Fibroblast of lung (primary cell): ENCODE measurements at regions not wholly inside any gene's neighbourhood (a gene's known extent, or its start where the extent isn't known, plus 50 kb on each side); places are given as distances from the start of the nearest gene placed in this dataset.

ENCODE experiments used
- DNase-seq, 2 donors: peaks; one replicate each; pipeline versions ENCODE4 v3.0.0 to v3.0.0-alpha.2; 2010; ENCODE audit warnings: low read depth in 2 of 2
- H2AFZ ChIP-seq: 2 replicates; pipeline ENCODE4 v1.5.1; 2012; ENCODE audit warnings: low read length, control low read depth, inconsistent platforms
- H3K27ac ChIP-seq: 2 replicates; pipeline ENCODE4 v1.5.1; 2011; ENCODE audit warnings: low read length, control low read depth; ENCODE audit not compliant: insufficient read depth
- H3K27me3 ChIP-seq: 2 replicates; pipeline ENCODE4 v1.5.1; 2011; ENCODE audit warnings: mild to moderate bottlenecking, low read length; ENCODE audit not compliant: control insufficient read depth, insufficient read depth
- H3K36me3 ChIP-seq: 2 replicates; pipeline ENCODE4 v1.5.1; 2011; ENCODE audit warnings: low read length; ENCODE audit not compliant: control insufficient read depth, insufficient read depth
- H3K4me1 ChIP-seq: 2 replicates; pipeline ENCODE4 v1.5.1; 2011; ENCODE audit warnings: low read length; ENCODE audit not compliant: control insufficient read depth, insufficient read depth; ENCODE audit errors: extremely low read depth
- H3K4me2 ChIP-seq: 2 replicates; pipeline ENCODE4 v1.5.1; 2011; ENCODE audit warnings: low read length, control low read depth; ENCODE audit not compliant: insufficient read depth; ENCODE audit errors: extremely low read depth
- H3K4me3 ChIP-seq, 4 experiments: fragments of 200-600 bp in 1 of 4; sonication (generic) in 1 of 4; replicated peaks in 1 of 4; 2 replicates each; pipeline ENCODE4 v1.5.1; 2011 to 2016; ENCODE audit warnings: low read length in 4 of 4, low read depth in 3 of 4, mild to moderate bottlenecking in 3 of 4, control low read depth in 2 of 4, inconsistent platforms in 1 of 4, mixed read lengths in 1 of 4; ENCODE audit not compliant: insufficient read depth in 1 of 4; ENCODE audit errors: control extremely low read depth in 1 of 4
- H3K79me2 ChIP-seq: 2 replicates; pipeline ENCODE4 v1.5.1; 2012; ENCODE audit warnings: mild to moderate bottlenecking, low read length, inconsistent platforms; ENCODE audit not compliant: control insufficient read depth, insufficient read depth
- H3K9ac ChIP-seq: 2 replicates; pipeline ENCODE4 v1.5.1; 2011; ENCODE audit warnings: mild to moderate bottlenecking, low read length, control low read depth; ENCODE audit not compliant: insufficient read depth
- H3K9me3 ChIP-seq: 2 replicates; pipeline ENCODE4 v1.5.1; 2012; ENCODE audit warnings: low read depth, low read length; ENCODE audit not compliant: control insufficient read depth, insufficient read depth
- H4K20me1 ChIP-seq: 2 replicates; pipeline ENCODE4 v1.5.1; 2011; ENCODE audit warnings: low read length; ENCODE audit not compliant: control insufficient read depth, insufficient read depth; ENCODE audit errors: extremely low read depth
- CTCF ChIP-seq, 2 donors: IDR thresholded peaks in 1 of 2; conservative IDR thresholded peaks in 1 of 2; 1 replicate in 1 of 2; 2 replicates in 1 of 2; pipeline ENCODE4 v1.5.1; 2011 to 2012; ENCODE audit warnings: low read length in 2 of 2, control low read depth in 1 of 2, inconsistent platforms in 1 of 2, low read depth in 1 of 2, mild to moderate bottlenecking in 1 of 2
- EZH2 ChIP-seq: IDR thresholded peaks from 2 replicates; pipeline ENCODE4 v1.5.1; 2012; ENCODE audit warnings: low read length, control low read depth, mild to moderate bottlenecking; ENCODE audit errors: missing control alignments

- H3K9ac ChIP-seq = no peak overlapping the region
- H2AFZ ChIP-seq = no peak overlapping the region
- no peaks in the 10 kb centered on the region for H3K27me3 ChIP-seq
- DNase-seq = no peak
- H3K4me1 ChIP-seq = no peaks in the 10 kb centered on the region
- H3K4me3 ChIP-seq = no peak overlapping the region
- no peak overlapping the region for H3K27ac ChIP-seq
- H3K9me3 ChIP-seq = no peaks in the 10 kb centered on the region
- H4K20me1 ChIP-seq = no peaks in the 10 kb centered on the region
- H3K4me2 ChIP-seq = no peak overlapping the region
- H3K79me2 ChIP-seq = no peaks in the 10 kb centered on the region
- no peaks in the 10 kb centered on the region for H3K36me3 ChIP-seq
- TF ChIP-seq CTCF (conservative IDR thresholded peaks at IDR 0.05 in 1 of 2, IDR thresholded peaks at IDR 0.05 in 1 of 2; ENCODE audit: low read depth in 1 of 2, low read length in 2 of 2) (no peak), EZH2 (no peak)
Measured at GRCh38 chr2:67082813-67083212, 314.3 kb upstream of the ETAA1 start.

GRCh38 chr2:67083951-67084350, 313.2 kb upstream of the ETAA1 start:
- Histone ChIP-seq H3K4me3 (no peak overlapping the region), H3K4me1 (no peaks in the 10 kb centered on the region), H3K79me2 (no peaks in the 10 kb centered on the region), H3K36me3 (no peaks in the 10 kb centered on the region), H2AFZ (no peak overlapping the region), H4K20me1 (no peaks in the 10 kb centered on the region), H3K9ac (no peak overlapping the region), H3K4me2 (no peak overlapping the region), H3K27me3 (no peaks in the 10 kb centered on the region), H3K27ac (no peak overlapping the region), H3K9me3 (no peaks in the 10 kb centered on the region)
- DNase-seq = peak in 1 of 2 donors; percentile 66
- TF ChIP-seq EZH2 (no peak), CTCF (conservative IDR thresholded peaks at IDR 0.05 in 1 of 2, IDR thresholded peaks at IDR 0.05 in 1 of 2; ENCODE audit: low read depth in 1 of 2, low read length in 2 of 2) (no peak)

- H3K9me3 ChIP-seq = no peaks in the 10 kb centered on the region
- H3K36me3 ChIP-seq = no peaks in the 10 kb centered on the region
- no peak overlapping the region for H3K27ac ChIP-seq
- H2AFZ ChIP-seq = no peak overlapping the region
- no peak overlapping the region for H3K4me3 ChIP-seq
- no peaks in the 10 kb centered on the region for H4K20me1 ChIP-seq
- no peak overlapping the region for H3K4me2 ChIP-seq
- H3K4me1 ChIP-seq = no peaks in the 10 kb centered on the region
- no peaks in the 10 kb centered on the region for H3K27me3 ChIP-seq
- no peak for DNase-seq
- H3K79me2 ChIP-seq = no peaks in the 10 kb centered on the region
- H3K9ac ChIP-seq = no peak overlapping the region
- no peak for TF ChIP-seq EZH2
- TF ChIP-seq CTCF (conservative IDR thresholded peaks at IDR 0.05 in 1 of 2, IDR thresholded peaks at IDR 0.05 in 1 of 2; ENCODE audit: low read depth in 1 of 2, low read length in 2 of 2) = no peak
Measured at GRCh38 chr2:67085146-67085545, 312.0 kb upstream of the ETAA1 start.
